Germinal center (tissue), 1 donor: ENCODE measurements at regions not wholly inside any gene's neighbourhood (a gene's known extent, or its start where the extent isn't known, plus 50 kb on each side); places are given as distances from the start of the nearest gene placed in this dataset.
"Not testable (repeated sequence)": the region's sequence is repeated elsewhere in the genome, so short reads cannot be mapped to it uniquely, and the experiment has no call there.

ENCODE experiments used
- DNase-seq: peaks from one replicate; pipeline ENCODE4 v3.0.0; 2012; ENCODE audit warnings: mixed read lengths, low spot score

- no peak for DNase-seq
Measured at GRCh38 chr20:22690616-22691179, 106.3 kb upstream of the FOXA2 start.

GRCh38 chr20:22691369-22692118 is 107.2 kb upstream of the FOXA2 start:
- DNase-seq = peak; percentile 68

- no peak for DNase-seq
Measured at GRCh38 chr20:22692119-22692475, 107.7 kb upstream of the FOXA2 start.

GRCh38 chr20:22692620-22693019 is 108.2 kb upstream of the FOXA2 start:
- not testable (repeated sequence) for DNase-seq

GRCh38 chr20:22696759-22697158 is 112.4 kb upstream of the FOXA2 start:
- no peak for DNase-seq

- DNase-seq = no peak
Measured at GRCh38 chr20:22698259-22698842, 114.0 kb upstream of the FOXA2 start.

- DNase-seq = no peak
Measured at GRCh38 chr20:22699396-22699795, 115.0 kb upstream of the FOXA2 start.

GRCh38 chr20:22700367-22700766 is 116.0 kb upstream of the FOXA2 start:
- DNase-seq = no peak

- DNase-seq = no peak
Measured at GRCh38 chr20:22701679-22702308, 117.4 kb upstream of the FOXA2 start.

GRCh38 chr20:22703843-22704242 is 119.5 kb upstream of the FOXA2 start:
- DNase-seq = no peak

- no peak for DNase-seq
Measured at GRCh38 chr20:22711971-22712755, 127.8 kb upstream of the FOXA2 start.

GRCh38 chr20:22716821-22717351 is 132.5 kb upstream of the FOXA2 start:
- DNase-seq = no peak

- no peak for DNase-seq
Measured at GRCh38 chr20:22717466-22717865, 133.1 kb upstream of the FOXA2 start.

GRCh38 chr20:22719167-22719591 is 134.8 kb upstream of the FOXA2 start:
- DNase-seq = no peak

GRCh38 chr20:22720206-22720605 is 135.8 kb upstream of the FOXA2 start:
- DNase-seq = no peak

GRCh38 chr20:22722811-22723210 is 138.4 kb upstream of the FOXA2 start:
- no peak for DNase-seq

GRCh38 chr20:22723659-22724058 is 139.3 kb upstream of the FOXA2 start:
- DNase-seq = no peak

- DNase-seq = no peak
Measured at GRCh38 chr20:22728146-22728745, 143.9 kb upstream of the FOXA2 start.

- no peak for DNase-seq
Measured at GRCh38 chr20:22729180-22729579, 144.8 kb upstream of the FOXA2 start.

GRCh38 chr20:22729616-22730236 is 145.4 kb upstream of the FOXA2 start:
- no peak for DNase-seq

- no peak for DNase-seq
Measured at GRCh38 chr20:22732751-22733150, 148.4 kb upstream of the FOXA2 start.
